ENCODE measurements at regions not wholly inside any gene's neighbourhood (a gene's known extent, or its start where the extent isn't known, plus 50 kb on each side); places are given as distances from the start of the nearest gene placed in this dataset.

DNA sequence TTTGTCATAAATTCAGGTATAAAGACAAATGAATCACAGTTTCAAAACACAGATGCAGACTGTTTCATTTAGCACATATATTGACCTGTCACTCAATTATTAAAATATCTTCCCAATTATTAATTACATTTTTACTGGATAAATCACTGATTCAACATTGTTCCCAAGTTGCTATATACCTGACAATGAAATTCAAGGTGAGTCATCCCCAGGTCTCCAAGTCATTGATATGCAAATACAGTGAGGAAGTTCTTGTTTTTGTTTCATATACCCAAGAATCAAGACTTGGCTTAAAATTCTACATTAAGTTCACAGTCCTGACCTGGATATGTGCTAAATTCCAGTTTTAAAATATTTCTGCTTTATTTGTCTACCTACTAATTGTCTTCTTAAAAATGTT is 599.3 kb upstream of the PSMD7 start:
- ChIA-PET POLR2A (ENCODE audit: partially characterized antibody) (no interaction called here), CTCF (ENCODE audit: partially characterized antibody) (no interaction called here)
- Histone ChIP-seq H3K4me1 (replicated peaks in 1 of 4; ENCODE audit: control insufficient read depth in 3 of 4, insufficient read depth in 4 of 4, low read length in 3 of 4) (peaks cover 0 to 10% (median 3%) of the 10 kb centered on the region in 4 experiments; a peak in 2 of 7 replicates), H3K14ac (ENCODE audit: insufficient read length) (no peak overlapping the region), H4K8ac (ENCODE audit: extremely low read depth, insufficient read depth, low read length) (no peak overlapping the region), H3K79me1 (ENCODE audit: low read depth, low read length) (no peaks in the 10 kb centered on the region), H3K27ac (ENCODE audit: low read depth, low read length) (0 out of 2 replicates have a peak overlapping the region, but pooled peaks have one; percentile 22), H3K23ac (ENCODE audit: insufficient read length) (no peak overlapping the region), H3K27me3 (replicated peaks in 1 of 4; ENCODE audit: control insufficient read depth in 3 of 4, extremely low read depth in 1 of 4, insufficient read depth in 3 of 4, low read length in 3 of 4) (no peaks in the 10 kb centered on the region; a peak in 1 of 7 replicates), H3K4ac (replicated peaks; ENCODE audit: insufficient read length, low read depth, low read length) (no peak overlapping the region), H4K91ac (replicated peaks; ENCODE audit: insufficient read length, low read length) (no peak overlapping the region), H3K56ac (replicated peaks; ENCODE audit: insufficient read length, low read depth, low read length) (no peak overlapping the region), H3K4me3 (ENCODE audit: extremely low read depth in 1 of 4, insufficient read depth in 2 of 4, low read depth in 3 of 4, low read length in 4 of 4) (0 out of 8 replicates have a peak overlapping the region, but pooled peaks of 1 of the 4 experiments have one; percentile 6), H3K18ac (ENCODE audit: extremely low read depth, low read length) (no peak overlapping the region), H2BK120ac (replicated peaks; ENCODE audit: low read depth, low read length) (no peak overlapping the region), H3K36me3 (ENCODE audit: control insufficient read depth in 2 of 4, insufficient read depth in 4 of 4, low read length in 3 of 4) (no peaks in the 10 kb centered on the region), H2BK15ac (ENCODE audit: low read length) (no peak overlapping the region), H3K9me3 (ENCODE audit: insufficient read depth in 2 of 2, low read depth in 1 of 2, low read length in 1 of 2) (no peaks in the 10 kb centered on the region), H3K4me2 (ENCODE audit: insufficient read depth in 1 of 2, low read depth in 2 of 2, low read length in 2 of 2) (no peak overlapping the region; a peak in 1 of 4 replicates), H2AFZ (ENCODE audit: low read length) (no peak overlapping the region), H2AK5ac (ENCODE audit: low read depth, low read length) (no peak overlapping the region), H3K9ac (replicated peaks in 1 of 4; ENCODE audit: extremely low read depth in 1 of 4, low read depth in 3 of 4, low read length in 3 of 4) (no peak overlapping the region), H3K23me2 (ENCODE audit: low read depth, low read length) (no peaks in the 10 kb centered on the region), H4K5ac (ENCODE audit: insufficient read length, low read depth, low read length) (no peak overlapping the region), H4K20me1 (replicated peaks in 1 of 2; ENCODE audit: control insufficient read depth in 1 of 2, insufficient read depth in 2 of 2, low read length in 2 of 2) (no peaks in the 10 kb centered on the region), H3K79me2 (ENCODE audit: control insufficient read depth in 1 of 2, insufficient read depth in 2 of 2, low read length in 2 of 2) (no peaks in the 10 kb centered on the region), H2BK12ac (ENCODE audit: low read depth, low read length) (no peak overlapping the region), H2BK5ac (ENCODE audit: low read depth, low read length) (0 out of 2 replicates have a peak overlapping the region, but pooled peaks have one; percentile 73), H2BK20ac (ENCODE audit: low read length) (no peak overlapping the region)
- peak; percentile 55 for FAIRE-seq
- DNase-seq (ENCODE audit: low read depth in 1 of 2, low spot score in 2 of 2), result no peak
- TF ChIP-seq SP1 (IDR thresholded peaks at IDR 0.05; ENCODE audit: low read depth, low read length) (no peak), TEAD4 (IDR thresholded peaks at IDR 0.05; ENCODE audit: low read depth, low read length) (no peak), SRF (IDR thresholded peaks at IDR 0.05; ENCODE audit: low read depth, low read length) (no peak), CREB1 (IDR thresholded peaks at IDR 0.05) (no peak)

Measured in H1 (cell line).